Renal cortex interstitium (tissue), 11 donors: ENCODE measurements at regions not wholly inside any gene's neighbourhood (a gene's known extent, or its start where the extent isn't known, plus 50 kb on each side); places are given as distances from the start of the nearest gene placed in this dataset.
A peak's percentile ranks its signal among the peaks of the same experiment; 100 is the strongest.

Experiments used
- DNase-seq, 11 donors: peaks; one replicate each; pipeline ENCODE4 v3.0.0-alpha.2; 2013; ENCODE audit warnings: low read depth in 9 of 11, low spot score in 4 of 11; ENCODE audit errors: extremely low read depth in 1 of 11

GRCh38 chr12:107310621-107311020 is 217.3 kb upstream of the CRY1 start:
- DNase-seq: no peak

GRCh38 chr12:107311682-107312081 is 218.3 kb upstream of the CRY1 start:
- no peak for DNase-seq

- DNase-seq: peak in 10 of 11 donors; percentile 56 to 85 (median 76)
Observed at GRCh38 chr12:107317751-107318555, 224.6 kb upstream of the CRY1 start.

GRCh38 chr12:107318556-107318805 is 225.1 kb upstream of the CRY1 start:
- peak in 2 of 11 donors; percentile 28 to 30 for DNase-seq

GRCh38 chr12:107318806-107319532 is 225.6 kb upstream of the CRY1 start:
- peak in 2 of 11 donors; percentile 20 to 33 for DNase-seq

- DNase-seq: no peak
Observed at GRCh38 chr12:107319533-107320032, 226.2 kb upstream of the CRY1 start.

GRCh38 chr12:107320033-107320928 is 226.9 kb upstream of the CRY1 start:
- peak in 2 of 11 donors; percentile 28 to 29 for DNase-seq

GRCh38 chr12:107320929-107321631 is 227.7 kb upstream of the CRY1 start:
- peak in 2 of 11 donors; percentile 27 to 30 for DNase-seq

GRCh38 chr12:107322063-107322462 is 228.7 kb upstream of the CRY1 start:
- DNase-seq: no peak

GRCh38 chr12:107325075-107325608 is 231.8 kb upstream of the CRY1 start:
- no peak for DNase-seq

- no peak for DNase-seq
Observed at GRCh38 chr12:107326237-107326636, 232.9 kb upstream of the CRY1 start.

GRCh38 chr12:107327651-107328182 is 234.4 kb upstream of the CRY1 start:
- DNase-seq: no peak

GRCh38 chr12:107328442-107329133 is 235.2 kb upstream of the CRY1 start:
- DNase-seq: no peak

- no peak for DNase-seq
Observed at GRCh38 chr12:107329569-107330324, 236.4 kb upstream of the CRY1 start.

GRCh38 chr12:107330831-107331431 is 237.6 kb upstream of the CRY1 start:
- DNase-seq: no peak

GRCh38 chr12:107331471-107331870 is 238.1 kb upstream of the CRY1 start:
- DNase-seq: no peak

GRCh38 chr12:107331912-107332311 is 238.6 kb upstream of the CRY1 start:
- no peak for DNase-seq
